HCT116 (cell line): ENCODE measurements at regions not wholly inside any gene's neighbourhood (a gene's known extent, or its start where the extent isn't known, plus 50 kb on each side); places are given as distances from the start of the nearest gene placed in this dataset.

Experiments used
- ATAC-seq: fragments of 200-7000 bp; cut with Tn5 transposase; 2 replicates; pipeline ENCODE4 v1.9.1; 2020; ENCODE audit warnings: mild to moderate bottlenecking, moderate library complexity
- BruUV-seq: library from RNA; stranded (reverse); fragments of 400-500 nt; replicated peaks from 2 replicates; lab custom pipeline; 2021; lab: Mats Ljungman, UMichigan
- CTCF ChIA-PET: fragments of 300-600 bp; sonication (Branson Sonifier 250); formaldehyde crosslinking; loops from one replicate; lab custom pipeline; 2021; ENCODE audit warnings: antibody characterized with exemption; lab: Charles Lee
- POLR2A ChIA-PET: fragments of 300-600, 350-600 bp; sonication (Branson Sonifier 250); formaldehyde crosslinking; loops from one replicate; lab custom pipeline; 2021; ENCODE audit warnings: antibody characterized with exemption; lab: Charles Lee
- RAD21 ChIA-PET, 2 experiments: fragments of 300-600 bp; sonication (Branson Sonifier 250); formaldehyde crosslinking; loops; one replicate each; lab custom pipeline; 2023; ENCODE audit warnings: low total read pairs in 2 of 2; ENCODE audit not compliant: uncharacterized antibody in 2 of 2, unreplicated experiment in 2 of 2, low non-redundant PET in 1 of 2; lab: Charles Lee
- DNase-seq: peaks from one replicate; pipeline ENCODE4 v3.0.0-alpha.2; 2010; ENCODE audit warnings: low read depth, low spot score
- H2AFZ ChIP-seq: fragments of 200-600 bp; shearing (Covaris generic), sonication (generic); 2 replicates; pipeline ENCODE4 v1.6.1; 2017; ENCODE audit warnings: low read depth, mixed run types, mixed read lengths, antibody characterized with exemption, low read length; ENCODE audit not compliant: poor library complexity, severe bottlenecking
- H3K27ac ChIP-seq: 2 replicates; pipeline ENCODE4 v1.5.1; 2012; ENCODE audit warnings: low read depth, low read length
- H3K27me3 ChIP-seq: fragments of 200-600 bp; sonication (generic); 2 replicates; pipeline ENCODE4 v1.6.1; 2016; ENCODE audit warnings: mixed run types, low read length, mixed read lengths; ENCODE audit not compliant: insufficient read depth
- H3K36me3 ChIP-seq, 2 experiments: fragments of 200-500 bp in 1 of 2; fragments of 200-600 bp in 1 of 2; sonication (Bioruptor generic) in 1 of 2; sonication (generic) in 1 of 2; 2 replicates each; pipeline versions ENCODE4 v1.5.1 to v1.6.1; 2014 to 2016; ENCODE audit warnings: low read length in 2 of 2, inconsistent platforms in 1 of 2, mixed read lengths in 1 of 2, mixed run types in 1 of 2; ENCODE audit not compliant: insufficient read depth in 2 of 2, control insufficient read depth in 1 of 2
- H3K4me1 ChIP-seq, 2 experiments: fragments of 200-600 bp in 1 of 2; sonication (generic) in 1 of 2; 2 replicates each; pipeline versions ENCODE4 v1.5.1 to v1.6.1; 2012 to 2017; ENCODE audit warnings: low read length in 2 of 2, inconsistent platforms in 1 of 2, mild to moderate bottlenecking in 1 of 2, mixed read lengths in 1 of 2, mixed run types in 1 of 2, moderate library complexity in 1 of 2; ENCODE audit not compliant: insufficient read depth in 2 of 2, control insufficient read depth in 1 of 2
- H3K4me2 ChIP-seq: fragments of 200-600 bp; sonication (generic); 2 replicates; pipeline ENCODE4 v1.6.1; 2017; ENCODE audit warnings: mixed run types, low read length, mixed read lengths
- H3K4me3 ChIP-seq, 2 experiments: fragments of 200-600 bp in 1 of 2; sonication (generic) in 1 of 2; replicated peaks in 1 of 2; 2 replicates each; pipeline ENCODE4 v1.5.1; 2011 to 2016; ENCODE audit warnings: low read length in 2 of 2, control low read depth in 1 of 2, low read depth in 1 of 2, mild to moderate bottlenecking in 1 of 2, mixed read lengths in 1 of 2, mixed run types in 1 of 2
- H3K79me2 ChIP-seq: fragments of 200-600 bp; sonication (generic); 2 replicates; pipeline ENCODE4 v1.6.1; 2017; ENCODE audit warnings: mild to moderate bottlenecking, mixed run types, low read length, moderate library complexity, mixed read lengths; ENCODE audit not compliant: insufficient read depth
- H3K9ac ChIP-seq: fragments of 200-600 bp; sonication (generic); 2 replicates; pipeline ENCODE4 v1.6.1; 2016; ENCODE audit warnings: low read length, mixed read lengths
- H3K9me2 ChIP-seq: fragments of 200-600 bp; sonication (generic), shearing (Covaris generic); 2 replicates; pipeline ENCODE4 v1.6.1; 2017; ENCODE audit warnings: mixed run types, mild to moderate bottlenecking, moderate library complexity; ENCODE audit not compliant: insufficient read depth
- H3K9me3 ChIP-seq, 2 experiments: fragments of 200-500 bp in 1 of 2; fragments of 200-600 bp in 1 of 2; sonication (Bioruptor generic) in 1 of 2; sonication (generic) in 1 of 2; 2 replicates each; pipeline ENCODE4 v1.6.1; 2014 to 2017; ENCODE audit warnings: low read length in 2 of 2, mixed read lengths in 2 of 2, inconsistent platforms in 1 of 2, low read depth in 1 of 2, mild to moderate bottlenecking in 1 of 2, mixed run types in 1 of 2, moderate library complexity in 1 of 2; ENCODE audit not compliant: control insufficient read depth in 1 of 2, insufficient read depth in 1 of 2
- H4K20me1 ChIP-seq: fragments of 200-600 bp; sonication (generic), shearing (Covaris generic); 2 replicates; pipeline ENCODE4 v1.6.1; 2017; ENCODE audit warnings: mixed run types, mild to moderate bottlenecking, moderate library complexity; ENCODE audit not compliant: insufficient read depth
- CBX3 ChIP-seq: IDR thresholded peaks from 2 replicates; pipeline ENCODE4 v1.6.1; 2012; ENCODE audit warnings: low read depth
- CTCF ChIP-seq, 3 experiments: fragments of 200-600 bp in 1 of 3; sonication (generic) in 1 of 3; IDR thresholded peaks in 2 of 3; conservative IDR thresholded peaks in 1 of 3; 2 replicates each; pipeline ENCODE4 v1.5.1; 2012 to 2017; ENCODE audit warnings: low read depth in 2 of 3, low read length in 2 of 3, antibody characterized with exemption in 1 of 3, borderline replicate concordance in 1 of 3, control low read depth in 1 of 3, mild to moderate bottlenecking in 1 of 3, mixed read lengths in 1 of 3, mixed run types in 1 of 3, moderate library complexity in 1 of 3; ENCODE audit not compliant: insufficient read depth in 1 of 3
- ELF1 ChIP-seq: IDR thresholded peaks from 2 replicates; pipeline ENCODE4 v1.6.1; 2012; ENCODE audit warnings: low read depth, borderline replicate concordance
- POLR2A ChIP-seq: IDR thresholded peaks from 2 replicates; pipeline ENCODE4 v1.7.0; 2011; ENCODE audit warnings: borderline replicate concordance; ENCODE audit not compliant: insufficient read depth, insufficient read length; ENCODE audit errors: extremely low read depth
- RAD21 ChIP-seq: IDR thresholded peaks from 2 replicates; pipeline ENCODE4 v1.6.1; 2012; ENCODE audit warnings: low read depth, mild to moderate bottlenecking
- SIN3A ChIP-seq: IDR thresholded peaks from 2 replicates; pipeline ENCODE4 v1.6.1; 2012; ENCODE audit warnings: low read depth
- intact Hi-C: fragments of 100-400 bp; cut with micrococcal nuclease; formaldehyde crosslinking; loops from 2 replicates; pipeline ENCODE4 v1.10.0; 2022
- TF ChIP-seq, protein P1 (sequence below): IDR thresholded peaks from 2 replicates; pipeline ENCODE4 v1.6.1; 2012

DNA sequence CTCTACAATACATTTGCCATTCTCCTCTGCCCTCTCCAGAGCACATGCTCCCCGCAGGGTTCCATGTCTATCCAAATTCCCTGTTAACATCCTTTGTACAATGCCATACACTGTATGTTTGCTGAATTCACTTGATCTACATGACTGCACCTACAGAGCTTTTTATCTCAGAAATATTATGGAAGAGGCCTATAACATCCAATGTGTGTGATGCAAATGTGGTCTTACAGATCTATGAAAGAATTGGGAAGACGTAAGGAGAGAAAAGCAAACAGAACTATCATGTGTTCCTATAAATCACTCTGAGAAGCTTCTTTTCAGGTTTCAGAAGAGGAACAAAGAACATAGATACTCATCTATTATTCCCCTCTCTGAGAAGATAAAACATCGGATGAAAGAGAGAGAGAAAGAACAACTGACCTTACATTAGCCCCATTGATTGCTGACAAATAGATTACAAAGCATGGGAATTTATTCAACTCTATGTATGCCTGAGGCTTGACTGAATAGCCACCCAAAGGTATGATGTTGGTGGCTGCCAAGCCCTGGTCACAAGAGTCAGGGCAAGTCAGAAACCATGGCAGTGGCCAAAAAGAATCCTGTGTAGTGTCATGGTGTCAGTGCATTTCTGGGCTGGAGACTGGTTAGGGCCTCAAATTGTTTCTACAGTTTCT lies 425.2 kb downstream of the FOXO1 start:
- Histone ChIP-seq H2AFZ (no peak overlapping the region), H3K27me3 (no peaks in the 10 kb centered on the region), H3K4me1 (no peaks in the 10 kb centered on the region)
- intact Hi-C loops, result no loop called here
- ChIA-PET RAD21 (no interaction called here), CTCF (no interaction called here)
- DNase-seq, result no peak
- TF ChIP-seq SIN3A (no peak), POLR2A (no peak), CBX3 (no peak), RAD21 (no peak), ELF1 (no peak)
- TF ChIP-seq, all 23 proteins: peak for 0
- Histone ChIP-seq H3K4me2 (no peak overlapping the region), H3K9ac (no peak overlapping the region), H3K79me2 (no peaks in the 10 kb centered on the region), H3K36me3 (no peaks in the 10 kb centered on the region), H3K27ac (no peak overlapping the region), H3K4me3 (no peak overlapping the region), H3K9me2 (no peaks in the 10 kb centered on the region), H3K9me3 (no peaks in the 10 kb centered on the region), H4K20me1 (no peaks in the 10 kb centered on the region)
- no TSS peak for BruUV-seq
- POLR2A ChIA-PET, result no interaction called here
- no peak for ATAC-seq

- ATAC-seq (no peak), DNase-seq (no peak)
- RAD21 ChIA-PET, result no interaction called here
- no peak overlapping the region for H3K27ac ChIP-seq
- no peaks in the 10 kb centered on the region for H3K79me2 ChIP-seq
- intact Hi-C loops, result no loop called here
- H3K9me2 ChIP-seq, result no peaks in the 10 kb centered on the region
- no peaks in the 10 kb centered on the region for H3K36me3 ChIP-seq
- CTCF ChIA-PET, result no interaction called here
- POLR2A ChIA-PET, result no interaction called here
- no peaks in the 10 kb centered on the region for H3K27me3 ChIP-seq
- H3K9ac ChIP-seq, result no peak overlapping the region
- H2AFZ ChIP-seq, result no peak overlapping the region
- no peak overlapping the region for H3K4me3 ChIP-seq
- no peaks in the 10 kb centered on the region for H3K4me1 ChIP-seq
- no peaks in the 10 kb centered on the region for H3K9me3 ChIP-seq
- no TSS peak for BruUV-seq
- no peak overlapping the region for H3K4me2 ChIP-seq
- no peak for TF ChIP-seq CTCF (IDR thresholded peaks at IDR 0.05 in 2 of 3, conservative IDR thresholded peaks at IDR 0.05 in 1 of 3; ENCODE audit: borderline replicate concordance in 1 of 3, insufficient read depth in 1 of 3, low read depth in 2 of 3, low read length in 2 of 3)
- TF ChIP-seq, protein P1, sequence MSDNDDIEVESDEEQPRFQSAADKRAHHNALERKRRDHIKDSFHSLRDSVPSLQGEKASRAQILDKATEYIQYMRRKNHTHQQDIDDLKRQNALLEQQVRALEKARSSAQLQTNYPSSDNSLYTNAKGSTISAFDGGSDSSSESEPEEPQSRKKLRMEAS, result no peak
- TF ChIP-seq CBX3, result no peak
- no peak for TF ChIP-seq ELF1
- TF ChIP-seq, all 23 proteins: peak for 0
- no peaks in the 10 kb centered on the region for H4K20me1 ChIP-seq
These were observed 423.4 kb downstream of the FOXO1 start for GRCh38 chr13:40243047-40243446.
